GM12891 (cell line): ENCODE measurements at regions not wholly inside any gene's neighbourhood (a gene's known extent, or its start where the extent isn't known, plus 50 kb on each side); places are given as distances from the start of the nearest gene placed in this dataset.

Source experiments
- DNase-seq: peaks from one replicate; pipeline ENCODE4 v3.0.0; 2011; ENCODE audit warnings: low spot score; ENCODE audit not compliant: insufficient read length
- FAIRE-seq: peaks from 2 replicates; lab custom pipeline; 2011; peaks lifted over from hg19 to GRCh38; lab: Jason Lieb, UNC
- PAX5 ChIP-seq: IDR thresholded peaks from 2 replicates; pipeline ENCODE4 v1.6.1; 2011; ENCODE audit warnings: low read length, moderate library complexity, mild to moderate bottlenecking; ENCODE audit not compliant: insufficient read depth, severe bottlenecking
- POLR2A ChIP-seq: IDR thresholded peaks from 2 replicates; pipeline ENCODE4 v1.6.1; 2011; ENCODE audit warnings: low read depth, low read length, control low read depth
- POLR2AphosphoS5 ChIP-seq: IDR thresholded peaks from 2 replicates; pipeline ENCODE4 v1.6.1; 2011; ENCODE audit warnings: low read depth, low read length, control low read depth
- POU2F2 ChIP-seq: IDR thresholded peaks from 2 replicates; pipeline ENCODE4 v1.6.1; 2011; ENCODE audit warnings: low read depth, mild to moderate bottlenecking, control low read depth, low read length, moderate library complexity
- SPI1 ChIP-seq: IDR thresholded peaks from 2 replicates; pipeline ENCODE4 v1.6.1; 2011; ENCODE audit warnings: low read depth, low read length, control low read depth
- TAF1 ChIP-seq: IDR thresholded peaks from 2 replicates; pipeline ENCODE4 v1.6.1; 2011; ENCODE audit warnings: low read depth, low read length, control low read depth

- FAIRE-seq = no peak
- DNase-seq = no peak
- TF ChIP-seq POLR2A = no peak
- no peak for TF ChIP-seq PAX5
- TF ChIP-seq POLR2AphosphoS5 = no peak
- no peak for TF ChIP-seq SPI1
- no peak for TF ChIP-seq TAF1
- no peak for TF ChIP-seq POU2F2
These were observed 949.5 kb upstream of the ADGRL3 start for GRCh38 chr4:60250657-60251056.

DNA sequence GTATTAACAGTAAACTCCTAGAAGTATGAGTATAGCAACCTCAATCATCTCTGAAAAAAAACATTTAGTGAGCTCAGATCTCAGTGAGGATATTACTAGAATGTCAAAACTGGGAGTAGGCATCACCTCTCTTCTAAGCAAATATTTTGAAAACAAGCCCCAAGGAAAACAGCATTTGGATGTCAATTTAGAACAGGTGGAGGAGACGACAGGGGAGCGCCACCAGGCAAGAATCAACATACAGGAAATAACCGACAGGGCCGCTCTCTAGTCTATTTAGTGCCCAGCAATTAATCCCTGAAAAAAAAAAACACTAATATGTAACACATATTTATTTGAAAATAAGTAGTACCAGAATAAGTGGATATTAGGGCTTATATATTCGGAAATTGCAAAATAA lies 940.3 kb upstream of the ADGRL3 start:
- no peak for TF ChIP-seq POU2F2
- no peak for TF ChIP-seq POLR2AphosphoS5
- TF ChIP-seq PAX5 = no peak
- TF ChIP-seq TAF1 = no peak
- no peak for TF ChIP-seq POLR2A
- no peak for TF ChIP-seq SPI1
- FAIRE-seq (no peak), DNase-seq (no peak)

DNA sequence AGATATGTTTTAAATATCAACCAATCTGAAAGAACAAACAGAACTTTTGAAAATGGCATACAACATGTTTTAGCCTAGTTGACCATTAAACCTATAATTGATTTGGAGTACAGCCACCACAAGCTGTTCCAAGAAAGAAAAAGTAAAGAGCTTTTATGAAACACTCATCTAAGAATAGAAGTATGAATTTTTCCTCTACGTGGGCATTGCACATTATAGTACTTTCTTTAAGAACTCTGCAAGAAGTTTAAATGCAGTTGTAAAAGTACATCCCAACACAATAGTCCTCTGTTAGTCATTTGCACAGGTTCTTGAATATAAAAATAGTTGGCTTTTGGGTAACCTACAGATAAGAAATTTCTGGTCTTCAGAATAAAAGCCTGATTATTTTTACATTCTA lies 933.6 kb upstream of the ADGRL3 start:
- DNase-seq = no peak
- no peak for FAIRE-seq
- TF ChIP-seq TAF1 (no peak), POLR2AphosphoS5 (no peak), SPI1 (no peak), PAX5 (no peak)

GRCh38 chr4:60296386-60296785 lies 903.7 kb upstream of the ADGRL3 start:
- DNase-seq (no peak), FAIRE-seq (no peak)
- TF ChIP-seq PAX5 = no peak
- TF ChIP-seq POLR2A = no peak
- TF ChIP-seq SPI1 = no peak
- no peak for TF ChIP-seq POU2F2
- TF ChIP-seq POLR2AphosphoS5 = no peak
- no peak for TF ChIP-seq TAF1

DNA sequence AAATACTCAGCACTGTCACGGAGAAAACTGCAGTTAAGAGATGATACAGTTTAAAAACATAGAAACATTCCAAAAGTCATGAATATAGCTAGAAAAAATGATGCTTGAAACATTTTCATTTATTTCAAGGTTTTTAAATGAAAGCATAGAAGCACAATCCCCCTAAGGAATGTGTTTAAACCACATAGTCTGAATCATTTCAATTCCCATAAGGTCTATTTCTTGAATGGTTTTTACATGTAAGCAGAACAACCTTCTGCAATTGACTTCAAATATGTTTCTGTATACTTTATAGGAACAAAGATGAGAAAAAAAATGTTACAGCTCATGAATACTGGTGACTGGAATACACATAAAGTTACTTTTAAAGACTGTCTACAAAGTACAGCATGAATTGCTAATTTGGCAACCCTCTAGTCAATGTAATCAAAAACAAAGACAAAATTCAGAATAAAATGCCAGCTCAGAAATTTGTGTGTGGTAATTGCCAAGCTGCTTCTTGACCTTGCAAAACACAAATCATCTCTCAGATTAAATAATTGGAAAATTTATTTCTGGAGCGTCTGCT lies 886.4 kb upstream of the ADGRL3 start:
- FAIRE-seq (no peak), DNase-seq (no peak)
- TF ChIP-seq POLR2A (no peak), PAX5 (no peak), POU2F2 (no peak), POLR2AphosphoS5 (no peak), TAF1 (no peak), SPI1 (no peak)

GRCh38 chr4:60314416-60314815 lies 885.7 kb upstream of the ADGRL3 start:
- no peak for FAIRE-seq
- TF ChIP-seq POLR2A = no peak
- TF ChIP-seq TAF1 = no peak
- TF ChIP-seq POLR2AphosphoS5 = no peak
- TF ChIP-seq PAX5 = no peak
- no peak for TF ChIP-seq POU2F2
- no peak for TF ChIP-seq SPI1
- DNase-seq = no peak

GRCh38 chr4:60315586-60315985 lies 884.5 kb upstream of the ADGRL3 start:
- FAIRE-seq (no peak), DNase-seq (no peak)
- TF ChIP-seq POLR2A (no peak), SPI1 (no peak), POU2F2 (no peak), POLR2AphosphoS5 (no peak), PAX5 (no peak), TAF1 (no peak)

DNA sequence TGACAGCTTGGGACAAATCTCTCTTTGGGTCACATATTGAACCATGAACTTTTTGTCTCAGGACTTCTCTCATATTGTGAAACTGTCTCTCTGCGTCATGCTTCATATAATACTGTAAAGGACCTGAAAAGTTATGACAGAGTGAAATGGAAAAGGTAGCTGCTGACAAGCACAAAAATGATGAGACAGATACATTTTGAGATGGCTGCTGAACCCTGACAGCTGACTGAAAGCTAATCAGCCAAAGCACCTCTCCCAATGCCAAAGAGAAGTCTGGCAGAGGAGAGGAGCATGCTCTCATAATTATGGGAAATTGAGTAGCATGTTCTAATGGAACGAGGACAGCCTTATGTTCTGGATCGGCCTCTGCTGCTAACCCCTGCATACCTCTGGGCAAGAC lies 873.4 kb upstream of the ADGRL3 start:
- TF ChIP-seq TAF1 = no peak
- TF ChIP-seq POLR2A = no peak
- no peak for TF ChIP-seq POLR2AphosphoS5
- TF ChIP-seq PAX5 = no peak
- TF ChIP-seq SPI1 = no peak
- TF ChIP-seq POU2F2 = no peak
- FAIRE-seq (no peak), DNase-seq (no peak)

- TF ChIP-seq TAF1 (no peak), PAX5 (no peak), POLR2A (no peak), POLR2AphosphoS5 (no peak), POU2F2 (no peak), SPI1 (no peak)
- FAIRE-seq (no peak), DNase-seq (no peak)
These were observed 872.5 kb upstream of the ADGRL3 start for GRCh38 chr4:60327651-60328050.

GRCh38 chr4:60344908-60345307 lies 855.2 kb upstream of the ADGRL3 start:
- FAIRE-seq (no peak), DNase-seq (no peak)
- TF ChIP-seq POLR2AphosphoS5 (no peak), PAX5 (no peak), POLR2A (no peak), POU2F2 (no peak), TAF1 (no peak)
